ENCODE measurements at regions not wholly inside any gene's neighbourhood (a gene's known extent, or its start where the extent isn't known, plus 50 kb on each side); places are given as distances from the start of the nearest gene placed in this dataset.

DNA sequence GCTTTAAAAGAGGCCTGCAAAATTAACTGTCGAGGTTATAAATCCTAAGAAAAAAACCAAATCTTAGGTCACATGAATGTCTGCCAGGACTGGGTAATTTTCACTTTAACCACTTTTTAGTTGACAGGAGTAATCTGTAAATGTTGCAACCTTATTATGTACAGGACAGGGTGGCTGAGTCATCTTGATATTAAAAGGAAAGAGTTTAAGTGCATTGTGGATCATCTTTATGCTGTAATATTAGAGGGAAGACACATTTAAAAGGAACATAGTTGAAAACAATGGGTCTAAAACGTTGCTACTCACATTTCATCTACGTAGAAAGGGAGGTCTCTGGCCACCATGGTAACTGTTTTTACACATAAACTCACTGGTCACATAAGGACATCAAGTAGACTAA, 115.5 kb downstream of the LSMEM1 start:
- H3K4me2 ChIP-seq (ENCODE audit: low read length): no peak overlapping the region
- H3K79me2 ChIP-seq (replicated peaks; ENCODE audit: insufficient read depth, low read length): no peaks in the 10 kb centered on the region
- no peak overlapping the region for H3K4me3 ChIP-seq (ENCODE audit: low read length)
- no peak overlapping the region for H2AFZ ChIP-seq (ENCODE audit: low read depth, low read length)
- TF ChIP-seq EP300 (conservative IDR thresholded peaks at IDR 0.05; ENCODE audit: poor library complexity, severe bottlenecking) (peak; percentile 26), TAF1 (IDR thresholded peaks at IDR 0.05; ENCODE audit: low read depth) (no peak), SMC3 (conservative IDR thresholded peaks at IDR 0.05; ENCODE audit: poor library complexity) (no peak), POLR2AphosphoS5 (IDR thresholded peaks at IDR 0.05) (peak; percentile 14), MXI1 (conservative IDR thresholded peaks at IDR 0.05; ENCODE audit: poor library complexity, severe bottlenecking) (no peak)
- TF ChIP-seq, protein P1, sequence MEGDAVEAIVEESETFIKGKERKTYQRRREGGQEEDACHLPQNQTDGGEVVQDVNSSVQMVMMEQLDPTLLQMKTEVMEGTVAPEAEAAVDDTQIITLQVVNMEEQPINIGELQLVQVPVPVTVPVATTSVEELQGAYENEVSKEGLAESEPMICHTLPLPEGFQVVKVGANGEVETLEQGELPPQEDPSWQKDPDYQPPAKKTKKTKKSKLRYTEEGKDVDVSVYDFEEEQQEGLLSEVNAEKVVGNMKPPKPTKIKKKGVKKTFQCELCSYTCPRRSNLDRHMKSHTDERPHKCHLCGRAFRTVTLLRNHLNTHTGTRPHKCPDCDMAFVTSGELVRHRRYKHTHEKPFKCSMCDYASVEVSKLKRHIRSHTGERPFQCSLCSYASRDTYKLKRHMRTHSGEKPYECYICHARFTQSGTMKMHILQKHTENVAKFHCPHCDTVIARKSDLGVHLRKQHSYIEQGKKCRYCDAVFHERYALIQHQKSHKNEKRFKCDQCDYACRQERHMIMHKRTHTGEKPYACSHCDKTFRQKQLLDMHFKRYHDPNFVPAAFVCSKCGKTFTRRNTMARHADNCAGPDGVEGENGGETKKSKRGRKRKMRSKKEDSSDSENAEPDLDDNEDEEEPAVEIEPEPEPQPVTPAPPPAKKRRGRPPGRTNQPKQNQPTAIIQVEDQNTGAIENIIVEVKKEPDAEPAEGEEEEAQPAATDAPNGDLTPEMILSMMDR (IDR thresholded peaks at IDR 0.05; ENCODE audit: poor library complexity, severe bottlenecking): no peak
- H3K27ac ChIP-seq (ENCODE audit: low read length): no peak overlapping the region
- H3K36me3 ChIP-seq (ENCODE audit: insufficient read depth, low read length): no peaks in the 10 kb centered on the region
- H3K27me3 ChIP-seq (ENCODE audit: insufficient read depth, low read depth, low read length): no peaks in the 10 kb centered on the region
- no peaks in the 10 kb centered on the region for H3K9me2 ChIP-seq (ENCODE audit: insufficient read depth, low read length)
- no peak overlapping the region for H3K9ac ChIP-seq (ENCODE audit: low read length)
- no peaks in the 10 kb centered on the region for H3F3A ChIP-seq (ENCODE audit: insufficient read depth, low read length, poor library complexity, severe bottlenecking)
- no peaks in the 10 kb centered on the region for H3K9me3 ChIP-seq (ENCODE audit: low read length)
- no peaks in the 10 kb centered on the region for H4K20me1 ChIP-seq (ENCODE audit: insufficient read depth)

DNA sequence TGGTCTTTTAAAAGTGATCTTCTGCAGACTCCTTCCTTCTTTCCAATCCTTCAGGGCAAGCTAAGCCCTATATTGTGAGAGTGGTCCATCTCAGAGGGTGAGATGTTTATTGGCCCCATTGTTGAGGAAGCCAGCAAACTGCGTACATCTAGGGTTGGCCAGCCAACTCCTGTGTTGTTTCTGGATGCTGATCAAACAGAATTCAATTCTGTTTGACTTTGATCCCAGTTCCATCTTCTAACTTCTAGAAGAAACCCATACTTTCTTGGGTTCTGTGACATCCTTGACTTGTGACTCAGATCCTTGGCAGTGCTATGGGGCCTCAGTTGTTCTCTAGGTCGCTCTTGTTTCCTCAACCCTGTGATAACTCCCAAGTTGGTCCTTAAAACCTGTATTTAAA, 116.2 kb downstream of the LSMEM1 start:
- H3K9me3 ChIP-seq (ENCODE audit: low read length): no peaks in the 10 kb centered on the region
- H3K79me2 ChIP-seq (replicated peaks; ENCODE audit: insufficient read depth, low read length): no peaks in the 10 kb centered on the region
- H3K9ac ChIP-seq (ENCODE audit: low read length): no peak overlapping the region
- no peak overlapping the region for H3K4me2 ChIP-seq (ENCODE audit: low read length)
- no peaks in the 10 kb centered on the region for H4K20me1 ChIP-seq (ENCODE audit: insufficient read depth)
- H3K36me3 ChIP-seq (ENCODE audit: insufficient read depth, low read length): no peaks in the 10 kb centered on the region
- no peak overlapping the region for H3K27ac ChIP-seq (ENCODE audit: low read length)
- H3K4me3 ChIP-seq (ENCODE audit: low read length): no peak overlapping the region
- no peaks in the 10 kb centered on the region for H3F3A ChIP-seq (ENCODE audit: insufficient read depth, low read length, poor library complexity, severe bottlenecking)
- no peaks in the 10 kb centered on the region for H3K9me2 ChIP-seq (ENCODE audit: insufficient read depth, low read length)
- no peaks in the 10 kb centered on the region for H3K27me3 ChIP-seq (ENCODE audit: insufficient read depth, low read depth, low read length)
- TF ChIP-seq TAF1 (IDR thresholded peaks at IDR 0.05; ENCODE audit: low read depth) (no peak), EP300 (conservative IDR thresholded peaks at IDR 0.05; ENCODE audit: poor library complexity, severe bottlenecking) (no peak), POLR2AphosphoS5 (IDR thresholded peaks at IDR 0.05) (no peak), EZH2 (IDR thresholded peaks at IDR 0.05; ENCODE audit: borderline replicate concordance, insufficient read depth, low read length, poor library complexity, severe bottlenecking) (no peak), MXI1 (conservative IDR thresholded peaks at IDR 0.05; ENCODE audit: poor library complexity, severe bottlenecking) (no peak), RAD21 (conservative IDR thresholded peaks at IDR 0.05) (no peak), SMC3 (conservative IDR thresholded peaks at IDR 0.05; ENCODE audit: poor library complexity) (no peak)
- TF ChIP-seq, protein P1 (IDR thresholded peaks at IDR 0.05; ENCODE audit: poor library complexity, severe bottlenecking): no peak
- TF ChIP-seq, protein P2, sequence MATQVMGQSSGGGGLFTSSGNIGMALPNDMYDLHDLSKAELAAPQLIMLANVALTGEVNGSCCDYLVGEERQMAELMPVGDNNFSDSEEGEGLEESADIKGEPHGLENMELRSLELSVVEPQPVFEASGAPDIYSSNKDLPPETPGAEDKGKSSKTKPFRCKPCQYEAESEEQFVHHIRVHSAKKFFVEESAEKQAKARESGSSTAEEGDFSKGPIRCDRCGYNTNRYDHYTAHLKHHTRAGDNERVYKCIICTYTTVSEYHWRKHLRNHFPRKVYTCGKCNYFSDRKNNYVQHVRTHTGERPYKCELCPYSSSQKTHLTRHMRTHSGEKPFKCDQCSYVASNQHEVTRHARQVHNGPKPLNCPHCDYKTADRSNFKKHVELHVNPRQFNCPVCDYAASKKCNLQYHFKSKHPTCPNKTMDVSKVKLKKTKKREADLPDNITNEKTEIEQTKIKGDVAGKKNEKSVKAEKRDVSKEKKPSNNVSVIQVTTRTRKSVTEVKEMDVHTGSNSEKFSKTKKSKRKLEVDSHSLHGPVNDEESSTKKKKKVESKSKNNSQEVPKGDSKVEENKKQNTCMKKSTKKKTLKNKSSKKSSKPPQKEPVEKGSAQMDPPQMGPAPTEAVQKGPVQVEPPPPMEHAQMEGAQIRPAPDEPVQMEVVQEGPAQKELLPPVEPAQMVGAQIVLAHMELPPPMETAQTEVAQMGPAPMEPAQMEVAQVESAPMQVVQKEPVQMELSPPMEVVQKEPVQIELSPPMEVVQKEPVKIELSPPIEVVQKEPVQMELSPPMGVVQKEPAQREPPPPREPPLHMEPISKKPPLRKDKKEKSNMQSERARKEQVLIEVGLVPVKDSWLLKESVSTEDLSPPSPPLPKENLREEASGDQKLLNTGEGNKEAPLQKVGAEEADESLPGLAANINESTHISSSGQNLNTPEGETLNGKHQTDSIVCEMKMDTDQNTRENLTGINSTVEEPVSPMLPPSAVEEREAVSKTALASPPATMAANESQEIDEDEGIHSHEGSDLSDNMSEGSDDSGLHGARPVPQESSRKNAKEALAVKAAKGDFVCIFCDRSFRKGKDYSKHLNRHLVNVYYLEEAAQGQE (IDR thresholded peaks at IDR 0.05; ENCODE audit: borderline replicate concordance): no peak
- no peak overlapping the region for H2AFZ ChIP-seq (ENCODE audit: low read depth, low read length)
